Activated CD8-positive, alpha-beta memory T cell treated with anti-CD3 and anti-CD28 coated beads for 4 hours (primary cell): ENCODE measurements at regions not wholly inside any gene's neighbourhood (a gene's known extent, or its start where the extent isn't known, plus 50 kb on each side); places are given as distances from the start of the nearest gene placed in this dataset.
"Not testable (repeated sequence)": the region's sequence is repeated elsewhere in the genome, so short reads cannot be mapped to it uniquely, and the experiment has no call there.

ENCODE experiments used
- DNase-seq, 2 donors: peaks; one replicate each; pipeline ENCODE4 v3.0.0-alpha.2; 2020; ENCODE audit warnings: low read depth in 2 of 2

GRCh38 chr16:29258946-29259634, 147.4 kb downstream of the NPIPB11 start:
- DNase-seq = not testable (repeated sequence)

DNA sequence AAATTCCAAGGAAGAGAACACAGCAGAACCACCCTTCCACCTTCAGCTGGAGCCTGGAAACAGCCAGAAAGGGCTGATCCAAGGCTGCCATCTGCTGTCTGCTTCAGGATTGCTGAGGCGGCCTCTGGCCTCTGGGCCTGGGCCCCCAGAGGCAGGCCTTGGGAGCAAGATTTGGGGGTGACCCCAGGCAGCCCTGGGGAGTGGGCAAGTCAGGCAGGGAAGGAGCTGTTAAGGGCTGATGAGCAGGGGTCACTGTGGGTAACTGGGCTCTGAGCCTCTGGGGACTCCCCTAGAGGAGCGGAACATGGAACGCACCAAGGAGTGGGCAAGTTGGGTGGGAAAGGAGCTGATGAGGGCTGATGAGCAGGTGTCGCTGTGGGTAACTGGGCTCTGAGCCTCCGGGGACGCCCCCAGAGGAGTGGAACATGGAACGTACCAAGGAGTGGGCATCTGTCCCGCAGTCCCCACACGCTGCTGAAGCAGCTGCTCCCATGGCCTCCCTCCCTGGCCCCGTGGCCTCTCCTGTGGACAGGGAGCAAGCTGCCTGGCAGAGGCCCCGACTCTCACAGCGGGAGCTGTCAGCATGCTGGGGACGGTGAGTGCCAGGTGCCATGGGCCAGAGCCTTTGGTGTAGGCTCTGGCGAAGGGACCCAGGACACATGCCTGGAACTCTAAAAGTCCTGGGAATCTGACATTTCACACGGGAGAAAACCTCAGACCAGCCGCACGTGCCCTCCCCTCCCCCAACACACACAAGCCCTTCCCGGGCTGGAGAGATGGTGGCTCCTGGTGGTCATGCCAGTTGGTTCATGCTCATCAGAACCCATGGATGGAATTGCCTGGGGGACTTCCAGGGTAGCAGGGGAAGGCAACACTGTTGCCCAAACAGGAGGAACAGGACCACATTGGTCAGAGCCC, 148.8 kb downstream of the NPIPB11 start:
- not testable (repeated sequence) for DNase-seq

DNA sequence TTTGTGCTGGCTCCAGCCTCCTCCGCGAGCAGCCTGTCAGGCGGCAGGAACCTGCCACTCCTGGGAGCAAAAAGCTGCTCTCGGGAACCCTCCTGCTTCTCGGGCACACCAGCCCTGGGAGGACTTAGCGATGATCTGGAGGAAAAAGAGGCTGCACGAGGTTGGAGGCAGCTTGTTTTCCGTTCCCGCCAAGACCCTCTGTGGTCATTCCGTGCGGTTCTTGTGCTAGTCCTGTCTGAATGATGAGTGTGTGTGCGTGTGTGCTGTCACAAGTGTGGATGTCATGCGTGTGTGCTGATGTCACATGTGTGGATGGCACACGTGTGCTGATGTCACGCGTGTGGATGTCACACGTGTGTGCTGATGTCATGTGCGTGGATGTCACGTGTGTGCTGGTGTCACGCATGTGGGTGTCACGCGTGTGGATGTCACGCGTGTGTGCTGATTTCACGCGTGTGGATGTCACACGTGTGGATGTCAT, 150.0 kb downstream of the NPIPB11 start:
- DNase-seq = no peak

DNA sequence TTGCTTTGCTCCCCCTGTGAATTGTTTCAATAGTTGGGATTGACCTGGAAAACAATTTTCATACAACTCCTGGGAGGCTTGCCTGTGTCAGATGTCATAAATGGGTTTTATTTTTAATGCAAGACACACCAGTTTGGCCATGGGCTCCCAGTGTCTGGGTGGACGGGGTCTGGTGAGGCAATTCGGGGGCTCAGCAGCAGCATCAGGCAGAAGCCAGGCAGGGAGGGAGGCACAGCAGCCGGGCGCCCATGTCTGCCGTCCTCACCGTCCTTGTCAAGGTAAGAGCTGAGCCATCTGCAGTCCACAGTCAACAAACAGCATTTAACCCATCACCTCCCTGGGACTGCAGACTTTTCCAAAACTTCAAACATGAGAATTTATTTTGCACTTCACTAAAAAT, 150.6 kb downstream of the NPIPB11 start:
- DNase-seq = not testable (repeated sequence)

- DNase-seq = not testable (repeated sequence)
Observed at GRCh38 chr16:29255496-29255796, 151.1 kb downstream of the NPIPB11 start.

DNA sequence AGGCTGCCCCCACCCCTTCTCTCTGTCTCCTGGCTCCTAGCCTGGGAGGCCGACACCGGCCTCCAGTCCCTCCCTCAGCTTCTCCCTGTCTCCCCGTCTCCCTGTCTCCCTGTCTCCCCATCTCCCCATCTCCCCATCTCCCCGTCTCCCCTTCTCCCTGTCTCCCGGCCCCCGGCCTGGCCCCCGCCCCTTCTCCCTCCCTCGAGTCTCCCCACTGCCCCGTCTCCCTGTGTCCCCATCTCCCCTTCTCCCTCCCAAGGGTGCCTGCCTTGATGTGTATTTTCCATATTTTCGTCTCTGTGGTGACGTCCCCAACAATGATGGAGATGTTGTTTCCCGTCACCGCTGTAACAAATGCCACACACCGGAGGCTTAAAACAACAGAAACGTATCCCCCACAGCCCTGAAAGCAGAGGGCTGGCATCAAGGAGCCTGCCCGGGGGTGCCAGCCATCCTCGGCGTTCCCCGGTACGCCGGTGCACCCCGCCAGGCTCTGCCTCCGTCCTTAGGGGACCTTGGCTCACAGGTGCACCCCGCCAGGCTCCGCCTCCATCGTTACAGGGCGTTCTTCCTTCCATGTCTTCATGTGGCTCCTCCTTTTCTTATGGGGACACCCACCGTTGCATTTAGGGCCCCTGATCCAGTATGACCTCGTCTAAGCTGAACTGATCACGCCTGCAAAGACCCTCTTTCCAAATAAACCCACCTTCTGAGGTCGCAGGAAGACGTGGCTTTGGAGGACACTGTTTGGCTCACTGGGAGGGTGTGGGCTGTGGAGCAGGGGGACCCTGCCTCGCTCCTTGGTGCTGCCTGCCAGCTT, 151.6 kb downstream of the NPIPB11 start:
- DNase-seq = no peak

DNA sequence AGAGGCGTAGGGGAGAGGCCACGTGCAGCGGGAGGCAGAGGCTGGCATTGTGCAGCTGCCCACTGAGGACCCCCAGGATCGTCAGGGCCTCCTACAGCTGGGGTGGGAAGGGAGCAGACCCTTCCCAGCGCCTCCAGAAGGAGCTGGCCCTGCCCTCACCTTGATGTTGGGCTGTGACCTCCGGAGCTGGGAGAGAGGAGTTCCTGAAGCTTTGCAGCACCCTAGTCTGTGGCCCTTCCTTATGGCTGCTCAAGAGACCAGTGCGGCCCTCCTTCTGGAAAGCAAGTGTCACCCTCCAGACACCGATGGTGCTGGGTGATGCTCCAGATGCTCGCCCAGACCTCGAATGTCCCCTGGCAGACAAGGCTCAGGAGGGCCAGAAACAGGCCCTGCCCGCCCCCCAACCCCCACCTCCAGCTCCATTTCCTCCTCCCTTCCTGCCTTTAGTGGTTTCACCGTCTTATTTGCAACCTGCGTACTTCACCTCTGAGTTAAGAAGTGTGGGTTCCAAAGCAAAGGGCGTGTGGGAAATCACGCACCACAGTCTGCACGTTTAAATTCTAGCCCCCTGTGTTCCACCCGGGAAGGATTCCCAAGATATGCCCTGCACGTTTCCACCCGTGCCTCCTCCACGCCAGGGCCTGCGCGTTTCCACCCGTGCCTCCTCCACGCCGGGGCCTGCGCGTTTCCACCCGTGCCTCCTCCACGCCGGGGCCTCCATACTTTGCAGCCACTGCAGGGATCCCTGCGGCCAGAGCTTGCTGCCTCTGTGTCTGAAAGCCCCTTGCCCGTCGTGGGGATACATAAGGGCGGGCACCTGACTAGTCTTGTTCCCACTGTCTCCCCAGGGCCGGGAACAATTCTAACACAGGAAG, 152.6 kb downstream of the NPIPB11 start:
- not testable (repeated sequence) for DNase-seq

- not testable (repeated sequence) for DNase-seq
Observed at GRCh38 chr16:29253066-29253590, 153.4 kb downstream of the NPIPB11 start.

DNA sequence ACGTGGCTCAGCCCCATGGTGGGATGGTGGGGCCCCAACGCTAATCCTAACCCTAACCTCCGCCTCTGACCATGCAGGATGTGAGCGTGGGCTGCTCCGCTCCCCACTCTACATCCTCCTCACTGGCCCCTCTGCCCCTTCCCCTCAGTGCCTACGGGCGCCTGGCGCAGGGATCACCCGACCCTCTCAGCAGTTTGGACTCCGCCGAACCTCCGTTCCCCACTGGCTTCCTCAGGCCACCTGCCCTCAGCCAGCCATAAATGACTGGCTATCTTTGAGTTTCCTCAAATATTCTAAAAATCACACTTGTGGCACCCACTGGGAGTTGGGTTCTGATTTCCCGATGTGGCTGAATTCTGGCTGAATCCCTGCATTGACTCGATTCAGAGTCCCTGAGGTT, 154.2 kb downstream of the NPIPB11 start:
- DNase-seq = not testable (repeated sequence)

DNA sequence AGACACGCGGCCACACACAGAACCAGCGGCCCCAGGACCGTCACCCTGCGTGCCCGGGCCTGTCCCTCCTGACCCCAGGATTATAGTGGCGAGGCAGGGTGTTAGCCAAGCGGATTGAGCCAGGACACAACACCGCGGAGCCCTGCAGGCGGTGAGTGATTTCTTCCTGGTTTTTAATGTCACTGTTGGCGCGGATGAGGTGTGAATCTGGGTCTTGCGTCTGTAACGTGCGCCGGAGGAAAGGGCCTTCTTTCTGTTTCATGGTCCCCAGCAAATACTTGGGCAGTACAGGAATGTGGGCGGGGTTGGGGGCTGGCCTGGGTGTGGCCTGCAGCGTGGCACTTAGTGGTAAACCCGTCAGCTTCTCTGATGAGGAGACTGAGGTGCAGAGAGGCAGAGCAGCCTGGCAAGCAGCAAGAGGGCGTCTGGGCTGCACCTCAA, 154.9 kb downstream of the NPIPB11 start:
- DNase-seq = not testable (repeated sequence)

DNA sequence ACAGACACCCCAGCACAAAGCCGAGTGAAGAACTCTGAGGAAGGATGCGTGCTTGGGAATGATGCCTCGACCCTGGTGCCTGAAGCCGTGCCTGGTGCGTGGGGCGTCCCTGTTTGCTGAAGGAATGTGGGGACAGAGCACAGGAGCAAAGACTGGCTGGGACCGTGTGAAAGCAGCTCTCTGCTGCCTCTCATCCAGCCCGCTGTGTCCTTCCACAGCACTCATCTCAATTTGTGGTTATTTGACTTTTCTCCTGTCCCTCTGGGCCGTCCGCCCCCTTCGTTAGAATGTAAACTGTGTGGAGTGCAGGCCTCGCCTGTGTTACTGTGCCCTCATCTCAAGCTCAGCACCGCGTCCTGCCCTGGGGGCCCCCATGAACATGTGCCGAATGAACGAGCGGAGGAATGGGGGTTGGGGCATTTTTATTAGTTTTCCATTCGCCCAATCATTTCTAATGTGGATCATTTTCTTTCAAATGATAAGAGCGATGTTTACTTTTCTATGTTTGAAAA, 155.5 kb downstream of the NPIPB11 start:
- not testable (repeated sequence) for DNase-seq

GRCh38 chr16:29250469-29250868, 156.0 kb downstream of the NPIPB11 start:
- not testable (repeated sequence) for DNase-seq

- DNase-seq = not testable (repeated sequence)
Observed at GRCh38 chr16:29248940-29249318, 157.6 kb downstream of the NPIPB11 start.

DNA sequence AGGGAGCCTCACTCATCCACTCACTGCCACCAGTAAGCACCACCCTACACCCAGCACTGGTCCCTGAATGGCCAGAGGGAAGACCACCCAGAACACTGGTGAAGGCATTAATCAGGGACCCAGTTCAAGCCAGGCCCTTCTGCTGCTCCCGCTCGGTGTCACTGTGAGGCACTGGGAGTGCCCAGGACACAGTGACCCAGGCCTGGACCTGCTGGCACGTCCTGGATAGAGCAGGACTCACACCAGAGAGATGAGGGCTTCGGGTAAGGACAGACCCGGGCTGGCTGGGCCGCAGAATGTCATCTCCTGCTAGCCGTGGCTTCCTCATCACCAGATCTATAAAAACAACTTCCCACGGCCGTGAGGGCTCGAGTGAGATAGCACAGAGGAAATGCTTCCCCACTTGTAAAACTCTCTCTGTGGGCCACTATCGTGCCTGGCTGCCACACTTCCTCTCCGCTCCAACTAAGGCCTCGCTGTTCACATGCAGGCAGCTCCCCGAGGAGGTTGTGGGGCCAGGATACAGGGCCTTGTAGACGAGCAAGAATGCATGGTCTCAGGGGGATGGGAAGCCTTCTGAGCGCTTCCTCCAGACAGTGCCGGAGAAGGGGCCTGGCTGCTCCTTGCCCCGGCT, 158.1 kb downstream of the NPIPB11 start:
- DNase-seq = not testable (repeated sequence)

DNA sequence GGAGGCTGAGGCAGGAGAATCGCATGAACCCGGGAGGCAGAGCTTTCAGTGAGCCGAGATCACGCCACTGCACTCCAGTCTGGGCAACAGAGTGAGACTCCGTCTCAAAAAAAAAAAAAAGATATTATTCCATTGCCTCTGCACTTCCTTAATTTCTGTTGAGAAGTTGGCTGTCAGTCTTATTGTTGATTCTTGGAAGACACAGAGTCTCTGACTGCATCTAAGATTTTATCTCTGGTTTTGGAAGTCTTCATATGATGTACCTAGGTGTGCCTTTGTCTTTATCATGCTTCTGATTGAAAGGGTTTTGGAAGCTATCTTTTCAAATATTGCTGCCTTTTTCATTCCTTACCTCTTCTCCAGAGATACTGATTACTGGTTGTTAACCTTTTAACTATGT, 160.4 kb downstream of the NPIPB11 start:
- DNase-seq = not testable (repeated sequence)

DNA sequence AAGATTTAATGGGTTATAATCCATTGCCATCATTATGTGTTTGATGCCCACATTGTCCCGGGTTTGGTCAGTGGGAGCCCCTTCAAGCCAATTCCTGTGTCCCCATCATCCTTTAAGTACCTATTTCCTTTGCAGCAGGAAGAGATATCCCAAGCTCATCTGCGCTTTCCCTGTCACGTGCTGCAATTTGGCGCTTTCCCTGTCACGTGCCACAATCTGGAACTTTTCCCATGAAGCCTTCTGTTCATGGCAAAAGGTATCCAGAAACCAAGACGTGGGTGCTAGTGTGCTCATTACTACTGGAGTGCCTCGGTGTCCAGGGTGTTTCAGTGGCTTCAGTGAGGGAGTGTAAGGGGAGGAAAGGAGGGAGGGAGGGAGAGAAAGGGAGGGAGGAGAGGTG, 168.5 kb downstream of the NPIPB11 start:
- DNase-seq = no peak

GRCh38 chr16:29237495-29237894, 169.0 kb downstream of the NPIPB11 start:
- not testable (repeated sequence) for DNase-seq

- not testable (repeated sequence) for DNase-seq
Observed at GRCh38 chr16:29237023-29237422, 169.5 kb downstream of the NPIPB11 start.

DNA sequence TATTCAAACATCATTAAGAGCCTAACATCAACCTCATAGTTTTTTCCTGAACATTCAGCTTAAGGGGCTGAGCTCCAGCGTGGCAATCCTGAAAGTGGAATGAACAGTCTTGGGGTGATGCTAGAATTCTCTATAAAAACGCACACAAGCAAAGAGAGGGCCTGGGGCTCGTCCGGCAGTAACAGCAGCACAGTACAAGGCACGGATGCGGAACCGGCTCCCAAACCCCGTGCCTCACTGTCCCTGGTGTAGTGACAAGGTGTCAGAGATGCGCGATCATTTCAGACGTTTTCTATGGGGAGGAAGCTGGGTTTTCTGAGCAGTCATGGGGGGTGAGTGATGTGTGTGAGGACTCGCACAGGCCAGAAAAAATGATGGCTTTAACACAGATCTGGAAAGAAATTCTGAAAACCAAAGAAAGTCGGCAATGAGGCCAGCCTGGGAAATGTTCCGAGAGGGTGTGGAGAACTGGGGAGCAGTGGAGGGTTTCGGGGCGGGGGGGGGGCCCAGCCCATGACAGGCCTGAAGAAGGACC, 170.6 kb downstream of the NPIPB11 start:
- not testable (repeated sequence) for DNase-seq
